ENCODE measurements at regions not wholly inside any gene's neighbourhood (a gene's known extent, or its start where the extent isn't known, plus 50 kb on each side); places are given as distances from the start of the nearest gene placed in this dataset.
"Not testable (repeated sequence)": the region's sequence is repeated elsewhere in the genome, so short reads cannot be mapped to it uniquely, and the experiment has no call there.

DNA sequence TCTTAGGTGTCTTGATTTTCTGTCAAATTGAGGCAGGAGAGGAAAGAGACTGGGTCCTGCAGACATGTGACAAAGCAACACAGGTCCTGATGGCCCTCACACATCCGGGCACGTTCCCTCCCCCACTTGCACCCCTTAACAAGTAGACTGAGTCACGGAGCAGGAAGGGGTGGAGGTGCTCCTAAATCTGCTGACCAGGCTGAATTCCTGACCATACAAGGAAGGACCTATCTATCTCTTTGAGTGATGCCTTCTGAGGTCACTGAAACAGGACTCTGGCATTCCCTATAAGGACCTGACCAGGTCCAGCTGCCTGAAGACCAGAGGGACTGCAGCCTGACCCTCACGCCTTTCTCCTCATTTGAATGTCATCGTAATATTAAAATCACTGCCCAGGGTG, 250.3 kb downstream of the COL4A1 start:
- Mint-ChIP-seq H3K9me3 (peaks cover 7% of the 10 kb centered on the region), H3K4me3 (no peak overlapping the region), H3K27ac (no peak overlapping the region), H3K4me1 (no peaks in the 10 kb centered on the region), H3K36me3 (no peaks in the 10 kb centered on the region)
- DNase-seq (ENCODE audit: low spot score in 2 of 2) (no peak), ATAC-seq (no peak)

DNA sequence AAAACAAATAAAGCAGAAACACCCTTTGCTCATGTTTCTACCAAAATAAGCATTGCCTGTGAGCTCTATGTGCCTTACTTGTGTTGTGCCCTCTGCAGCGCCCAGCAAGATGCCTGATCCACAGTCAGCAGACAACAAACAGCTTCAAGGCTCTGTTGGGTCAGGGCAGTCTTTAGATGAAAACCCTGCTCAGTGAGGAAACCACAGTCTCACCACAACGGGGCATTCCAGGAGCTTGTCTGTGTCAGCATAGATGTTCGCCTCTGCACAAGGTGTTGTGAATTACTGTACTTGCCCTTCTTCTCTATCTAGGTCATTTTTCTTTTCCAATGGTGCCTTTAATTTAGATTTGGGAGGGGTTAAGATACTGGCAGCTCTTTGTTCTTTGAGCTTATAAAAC, 251.9 kb downstream of the COL4A1 start:
- Mint-ChIP-seq H3K27ac (no peak overlapping the region), H3K9me3 (peaks cover 7% of the 10 kb centered on the region), H3K4me1 (no peaks in the 10 kb centered on the region), H3K4me3 (no peak overlapping the region), H3K36me3 (no peaks in the 10 kb centered on the region)
- no peak for ATAC-seq
- no peak for DNase-seq (ENCODE audit: low spot score in 2 of 2)

- no peak overlapping the region for H3K4me3 Mint-ChIP-seq
- DNase-seq (ENCODE audit: low spot score in 2 of 2) = no peak
- no peak for ATAC-seq
- H3K4me1 Mint-ChIP-seq = no peaks in the 10 kb centered on the region
- no peak overlapping the region for H3K27ac Mint-ChIP-seq
- no peaks in the 10 kb centered on the region for H3K36me3 Mint-ChIP-seq
- peaks cover 7% of the 10 kb centered on the region for H3K9me3 Mint-ChIP-seq
Observed at GRCh38 chr13:110054041-110054440, 252.9 kb downstream of the COL4A1 start.

GRCh38 chr13:110047496-110047895, 259.5 kb downstream of the COL4A1 start:
- DNase-seq (ENCODE audit: low spot score in 2 of 2) = no peak
- no peak overlapping the region for H3K27ac Mint-ChIP-seq
- H3K4me3 Mint-ChIP-seq = no peak overlapping the region
- no peaks in the 10 kb centered on the region for H3K36me3 Mint-ChIP-seq
- ATAC-seq = no peak
- H3K4me1 Mint-ChIP-seq = no peaks in the 10 kb centered on the region
- H3K9me3 Mint-ChIP-seq = no peaks in the 10 kb centered on the region

GRCh38 chr13:110046811-110047210, 260.1 kb downstream of the COL4A1 start:
- Mint-ChIP-seq H3K27ac (no peak overlapping the region), H3K4me1 (no peaks in the 10 kb centered on the region), H3K36me3 (no peaks in the 10 kb centered on the region), H3K9me3 (no peaks in the 10 kb centered on the region), H3K4me3 (no peak overlapping the region)
- no peak for DNase-seq (ENCODE audit: low spot score in 2 of 2)
- no peak for ATAC-seq

GRCh38 chr13:110045919-110046318, 259.5 kb upstream of the IRS2 start:
- no peaks in the 10 kb centered on the region for H3K9me3 Mint-ChIP-seq
- no peak overlapping the region for H3K27ac Mint-ChIP-seq
- DNase-seq (ENCODE audit: low spot score in 2 of 2) (no peak), ATAC-seq (no peak)
- H3K4me1 Mint-ChIP-seq = no peaks in the 10 kb centered on the region
- H3K36me3 Mint-ChIP-seq = no peaks in the 10 kb centered on the region
- H3K4me3 Mint-ChIP-seq = no peak overlapping the region

DNA sequence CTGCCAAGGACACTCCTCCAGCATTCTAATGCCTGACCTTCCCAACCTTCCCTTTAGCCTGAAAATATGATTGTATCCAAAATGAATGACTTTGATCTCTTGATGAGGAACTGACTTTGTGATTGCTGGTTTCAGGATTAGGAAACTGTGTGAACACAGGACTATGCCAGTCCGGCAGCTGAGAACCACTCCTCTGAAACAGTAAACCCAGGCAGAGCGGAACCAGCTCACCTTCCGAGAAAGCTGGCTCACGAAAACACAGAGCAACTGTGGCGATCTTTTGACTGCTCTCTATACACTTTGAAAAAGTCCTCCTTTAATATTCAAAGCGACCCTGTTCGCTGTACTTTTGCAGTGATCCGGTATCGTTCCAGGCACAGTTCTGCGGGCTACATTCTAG, 258.8 kb upstream of the IRS2 start:
- ATAC-seq (no peak), DNase-seq (ENCODE audit: low spot score in 2 of 2) (no peak)
- Mint-ChIP-seq H3K27ac (no peak overlapping the region), H3K36me3 (no peaks in the 10 kb centered on the region), H3K4me1 (no peaks in the 10 kb centered on the region), H3K9me3 (no peaks in the 10 kb centered on the region), H3K4me3 (no peak overlapping the region)

- Mint-ChIP-seq H3K4me3 (no peak overlapping the region), H3K27ac (no peak overlapping the region)
- DNase-seq (ENCODE audit: low spot score in 2 of 2) = no peak
Observed at GRCh38 chr13:110044551-110045111, 258.2 kb upstream of the IRS2 start.

GRCh38 chr13:110042253-110042950, 256.0 kb upstream of the IRS2 start:
- H3K9me3 Mint-ChIP-seq = peaks cover 3% of the 10 kb centered on the region
- no peak for ATAC-seq
- H3K36me3 Mint-ChIP-seq = no peaks in the 10 kb centered on the region
- no peak overlapping the region for H3K27ac Mint-ChIP-seq
- no peaks in the 10 kb centered on the region for H3K4me1 Mint-ChIP-seq
- no peak overlapping the region for H3K4me3 Mint-ChIP-seq
- no peak for DNase-seq (ENCODE audit: low spot score in 2 of 2)

More at GRCh38 chr13:110044551-110045111, 258.2 kb upstream of the IRS2 start:
- no peaks in the 10 kb centered on the region for H3K4me1 Mint-ChIP-seq
- no peaks in the 10 kb centered on the region for H3K36me3 Mint-ChIP-seq
- no peak for ATAC-seq
- H3K9me3 Mint-ChIP-seq = no peaks in the 10 kb centered on the region

DNA sequence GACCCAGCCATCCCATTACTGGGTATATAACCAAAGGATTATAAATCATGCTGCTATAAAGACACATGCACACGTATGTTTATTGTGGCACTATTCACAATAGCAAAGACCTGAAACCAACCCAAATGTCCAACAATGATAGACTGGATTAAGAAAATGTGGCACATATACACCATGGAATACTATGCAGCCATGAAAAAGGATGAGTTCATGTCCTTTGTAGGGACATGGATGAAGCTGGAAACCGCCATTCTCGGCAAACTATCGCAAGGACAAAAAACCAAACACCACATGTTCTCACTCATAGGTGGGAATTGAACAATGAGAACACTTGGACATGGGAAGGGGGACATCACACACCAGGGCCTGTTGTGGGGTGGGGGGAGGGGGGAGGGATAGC, 255.3 kb upstream of the IRS2 start:
- not testable (repeated sequence) for H3K4me1 Mint-ChIP-seq; H3K36me3 Mint-ChIP-seq; H3K9me3 Mint-ChIP-seq; DNase-seq (ENCODE audit: low spot score in 2 of 2); ATAC-seq; H3K4me3 Mint-ChIP-seq; H3K27ac Mint-ChIP-seq

- H3K4me1 Mint-ChIP-seq = no peaks in the 10 kb centered on the region
- H3K27ac Mint-ChIP-seq = no peak overlapping the region
- H3K36me3 Mint-ChIP-seq = no peaks in the 10 kb centered on the region
- H3K9me3 Mint-ChIP-seq = peaks cover 3% of the 10 kb centered on the region
- DNase-seq (ENCODE audit: low spot score in 2 of 2) (no peak), ATAC-seq (no peak)
- H3K4me3 Mint-ChIP-seq = no peak overlapping the region
Observed at GRCh38 chr13:110037925-110038573, 251.7 kb upstream of the IRS2 start.

GRCh38 chr13:110036060-110036459, 249.7 kb upstream of the IRS2 start:
- Mint-ChIP-seq H3K4me1 (no peaks in the 10 kb centered on the region), H3K27ac (no peak overlapping the region), H3K4me3 (no peak overlapping the region), H3K9me3 (peaks cover 3% of the 10 kb centered on the region), H3K36me3 (no peaks in the 10 kb centered on the region)
- no peak for ATAC-seq
- no peak for DNase-seq (ENCODE audit: low spot score in 2 of 2)

DNA sequence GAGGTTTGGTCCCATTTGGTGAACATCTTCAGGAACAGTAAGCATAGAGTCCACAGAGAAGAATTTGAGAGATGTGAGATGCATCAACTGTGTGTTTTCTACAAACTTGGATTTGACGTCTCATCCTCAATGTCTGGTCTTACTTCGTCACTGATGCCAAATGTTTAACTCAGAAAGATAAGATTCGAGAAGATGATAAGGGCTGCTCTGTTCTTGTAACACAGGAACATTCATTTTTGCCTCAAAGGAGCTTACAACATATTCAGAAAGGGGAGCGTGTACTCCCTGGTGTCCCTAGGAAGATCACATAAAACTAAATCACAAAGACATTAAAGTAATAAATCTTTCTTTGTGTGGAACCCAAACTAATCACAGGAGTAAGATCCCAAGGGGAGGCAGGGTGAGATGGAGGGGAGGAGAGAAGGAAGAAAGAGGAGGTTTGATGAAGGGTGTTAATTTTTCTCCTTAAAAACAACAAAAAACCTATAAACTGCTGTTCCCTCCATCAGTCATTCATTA, 247.7 kb upstream of the IRS2 start:
- Mint-ChIP-seq H3K36me3 (no peaks in the 10 kb centered on the region), H3K4me3 (no peak overlapping the region), H3K9me3 (peaks cover 3% of the 10 kb centered on the region), H3K4me1 (no peaks in the 10 kb centered on the region), H3K27ac (no peak overlapping the region)
- DNase-seq (ENCODE audit: low spot score in 2 of 2) = no peak
- ATAC-seq = no peak

DNA sequence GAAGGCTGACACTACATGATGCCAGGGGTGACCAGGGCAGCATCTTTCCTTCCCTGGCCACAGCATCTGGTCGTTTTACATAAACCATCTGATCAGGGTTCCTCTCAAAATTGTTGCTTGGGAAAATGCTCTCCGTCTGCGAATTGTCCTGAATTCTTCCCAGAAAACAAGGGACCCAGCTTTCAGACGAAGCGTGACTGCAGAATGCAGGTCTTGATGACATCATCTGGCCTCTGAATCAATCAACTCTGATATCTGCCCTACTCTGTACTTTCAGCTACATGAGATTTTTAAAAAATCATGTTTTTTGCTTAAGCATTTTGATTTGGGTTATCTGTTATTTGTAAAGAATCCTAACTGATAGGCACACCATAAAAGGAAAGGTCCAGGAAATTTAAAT, 246.6 kb upstream of the IRS2 start:
- DNase-seq (ENCODE audit: low spot score in 2 of 2) = no peak
- ATAC-seq = no peak
- Mint-ChIP-seq H3K27ac (no peak overlapping the region), H3K36me3 (no peaks in the 10 kb centered on the region), H3K9me3 (peaks cover 3% of the 10 kb centered on the region), H3K4me3 (no peak overlapping the region), H3K4me1 (no peaks in the 10 kb centered on the region)

DNA sequence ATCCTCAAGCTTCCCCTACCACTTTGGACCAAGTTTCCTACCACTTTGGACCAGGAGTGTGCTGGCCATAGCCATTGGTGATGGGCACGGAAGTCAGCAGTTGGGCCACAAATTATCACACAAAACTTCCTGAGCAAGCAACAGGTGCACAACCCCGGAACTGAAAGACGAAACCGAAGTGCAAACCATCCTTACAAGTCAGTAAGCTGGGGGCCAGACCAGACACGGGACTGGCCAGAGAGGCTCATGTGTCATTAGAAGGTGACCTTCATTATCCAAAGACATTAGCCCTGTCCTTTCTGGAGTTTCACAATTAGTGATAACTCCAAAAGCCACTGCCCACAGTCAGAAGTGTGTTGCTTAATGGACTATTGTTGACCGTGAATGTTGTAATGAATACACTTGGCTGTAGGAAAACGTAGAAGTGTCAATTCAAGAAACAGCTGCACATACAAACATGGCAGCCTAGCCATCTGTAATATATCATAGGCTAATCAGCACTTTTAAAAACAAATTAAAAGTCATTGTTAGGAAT, 244.1 kb upstream of the IRS2 start:
- Mint-ChIP-seq H3K4me3 (no peak overlapping the region), H3K9me3 (no peaks in the 10 kb centered on the region), H3K36me3 (no peaks in the 10 kb centered on the region), H3K27ac (no peak overlapping the region), H3K4me1 (no peaks in the 10 kb centered on the region)
- DNase-seq (ENCODE audit: low spot score in 2 of 2) (no peak), ATAC-seq (no peak)
